H1 (cell line): ENCODE measurements at regions not wholly inside any gene's neighbourhood (a gene's known extent, or its start where the extent isn't known, plus 50 kb on each side); places are given as distances from the start of the nearest gene placed in this dataset.

Source experiments
- EP300 ChIP-seq, 2 experiments: IDR thresholded peaks; 1 replicate in 1 of 2; 2 replicates in 1 of 2; pipeline ENCODE4 v1.6.1; 2011 to 2012; ENCODE audit warnings: low read depth in 2 of 2, low read length in 2 of 2, mild to moderate bottlenecking in 2 of 2, borderline replicate concordance in 1 of 2, inconsistent platforms in 1 of 2, moderate library complexity in 1 of 2
- EZH2 ChIP-seq: fragments of 200-600 bp; sonication (generic); IDR thresholded peaks from 2 replicates; pipeline ENCODE4 v1.7.1; 2012; ENCODE audit warnings: low read depth, mild to moderate bottlenecking, moderate library complexity, low read length, inconsistent platforms; ENCODE audit not compliant: severe bottlenecking
- JUND ChIP-seq: IDR thresholded peaks from 2 replicates; pipeline ENCODE4 v1.6.1; 2011; ENCODE audit warnings: mild to moderate bottlenecking, improper control_type of control experiment, low read length
- POLR2A ChIP-seq, 2 experiments: IDR thresholded peaks; 1 replicate in 1 of 2; 2 replicates in 1 of 2; pipeline ENCODE4 v1.6.1; 2011; ENCODE audit warnings: low read depth in 2 of 2, low read length in 2 of 2, mild to moderate bottlenecking in 2 of 2; ENCODE audit errors: control extremely low read depth in 1 of 2
- TF ChIP-seq, protein P1 (sequence below), 3 experiments: IDR thresholded peaks; 1 replicate in 2 of 3; 2 replicates in 1 of 3; pipeline versions ENCODE4 v1.5.1 to v1.6.1; 2011; ENCODE audit warnings: low read length in 3 of 3, mild to moderate bottlenecking in 3 of 3, inconsistent platforms in 2 of 3, low read depth in 1 of 3, moderate library complexity in 1 of 3; ENCODE audit not compliant: insufficient read depth in 1 of 3; ENCODE audit errors: control extremely low read depth in 1 of 3
- TF ChIP-seq, protein P2 (sequence below): IDR thresholded peaks from 2 replicates; pipeline ENCODE4 v1.6.1; 2012; ENCODE audit warnings: inconsistent platforms
- TF ChIP-seq, protein P3 (sequence below): IDR thresholded peaks from 2 replicates; pipeline ENCODE4 v1.6.1; 2012; ENCODE audit warnings: inconsistent platforms

DNA sequence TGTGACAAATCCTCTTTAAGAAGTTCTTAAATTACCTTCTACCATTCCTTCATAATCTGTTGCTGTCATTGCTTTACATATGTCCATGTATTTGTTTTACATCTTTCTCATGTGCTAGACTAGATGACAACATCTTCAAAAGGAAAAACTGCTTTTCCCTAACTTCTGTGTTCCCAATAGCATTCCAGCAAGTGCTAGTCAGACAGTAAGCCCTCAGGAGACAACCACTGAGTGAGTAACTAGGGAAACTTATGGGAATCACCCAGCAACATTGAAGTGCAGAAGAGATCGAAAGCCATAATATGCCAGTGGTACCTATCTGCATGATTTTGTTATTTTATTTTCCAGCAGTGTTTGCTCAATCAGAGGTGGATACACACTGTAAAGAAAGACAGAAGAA, 889.7 kb upstream of the API5 start:
- TF ChIP-seq, protein P1, sequence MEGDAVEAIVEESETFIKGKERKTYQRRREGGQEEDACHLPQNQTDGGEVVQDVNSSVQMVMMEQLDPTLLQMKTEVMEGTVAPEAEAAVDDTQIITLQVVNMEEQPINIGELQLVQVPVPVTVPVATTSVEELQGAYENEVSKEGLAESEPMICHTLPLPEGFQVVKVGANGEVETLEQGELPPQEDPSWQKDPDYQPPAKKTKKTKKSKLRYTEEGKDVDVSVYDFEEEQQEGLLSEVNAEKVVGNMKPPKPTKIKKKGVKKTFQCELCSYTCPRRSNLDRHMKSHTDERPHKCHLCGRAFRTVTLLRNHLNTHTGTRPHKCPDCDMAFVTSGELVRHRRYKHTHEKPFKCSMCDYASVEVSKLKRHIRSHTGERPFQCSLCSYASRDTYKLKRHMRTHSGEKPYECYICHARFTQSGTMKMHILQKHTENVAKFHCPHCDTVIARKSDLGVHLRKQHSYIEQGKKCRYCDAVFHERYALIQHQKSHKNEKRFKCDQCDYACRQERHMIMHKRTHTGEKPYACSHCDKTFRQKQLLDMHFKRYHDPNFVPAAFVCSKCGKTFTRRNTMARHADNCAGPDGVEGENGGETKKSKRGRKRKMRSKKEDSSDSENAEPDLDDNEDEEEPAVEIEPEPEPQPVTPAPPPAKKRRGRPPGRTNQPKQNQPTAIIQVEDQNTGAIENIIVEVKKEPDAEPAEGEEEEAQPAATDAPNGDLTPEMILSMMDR (IDR thresholded peaks at IDR 0.05; ENCODE audit: control extremely low read depth in 1 of 3, insufficient read depth in 1 of 3, low read depth in 1 of 3, low read length in 3 of 3), result no peak
- TF ChIP-seq EP300 (IDR thresholded peaks at IDR 0.05; ENCODE audit: borderline replicate concordance in 1 of 2, low read depth in 2 of 2, low read length in 2 of 2) (no peak), POLR2A (IDR thresholded peaks at IDR 0.05; ENCODE audit: control extremely low read depth in 1 of 2, low read depth in 2 of 2, low read length in 2 of 2) (no peak), EZH2 (no peak), JUND (no peak)
- TF ChIP-seq, protein P2, sequence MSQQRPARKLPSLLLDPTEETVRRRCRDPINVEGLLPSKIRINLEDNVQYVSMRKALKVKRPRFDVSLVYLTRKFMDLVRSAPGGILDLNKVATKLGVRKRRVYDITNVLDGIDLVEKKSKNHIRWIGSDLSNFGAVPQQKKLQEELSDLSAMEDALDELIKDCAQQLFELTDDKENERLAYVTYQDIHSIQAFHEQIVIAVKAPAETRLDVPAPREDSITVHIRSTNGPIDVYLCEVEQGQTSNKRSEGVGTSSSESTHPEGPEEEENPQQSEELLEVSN, result no peak
- TF ChIP-seq, protein P3, sequence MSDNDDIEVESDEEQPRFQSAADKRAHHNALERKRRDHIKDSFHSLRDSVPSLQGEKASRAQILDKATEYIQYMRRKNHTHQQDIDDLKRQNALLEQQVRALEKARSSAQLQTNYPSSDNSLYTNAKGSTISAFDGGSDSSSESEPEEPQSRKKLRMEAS, result no peak
